Activated B cell treated with CpG ODN at 0.5 μM for 24 hours (primary cell): ENCODE measurements at regions not wholly inside any gene's neighbourhood (a gene's known extent, or its start where the extent isn't known, plus 50 kb on each side); places are given as distances from the start of the nearest gene placed in this dataset.

Source experiments
- ATAC-seq: fragments of 200-7000 bp; cut with Tn5 transposase; one replicate; pipeline ENCODE4 v1.10.0; 2021; ENCODE audit warnings: low read depth, mild to moderate bottlenecking, moderate library complexity
- CTCF ChIA-PET: fragments of 350-600 bp; sonication (Branson Sonifier 250); formaldehyde crosslinking; loops from one replicate; lab custom pipeline; 2021; ENCODE audit warnings: antibody characterized with exemption; lab: Charles Lee
- POLR2A ChIA-PET: fragments of 350-600 bp; sonication (Branson Sonifier 250); formaldehyde crosslinking; loops from one replicate; lab custom pipeline; 2021; ENCODE audit warnings: antibody characterized with exemption; lab: Charles Lee
- DNase-seq: peaks from one replicate; pipeline ENCODE4 v3.0.0; 2022
- H3K27ac Mint-ChIP-seq: one replicate; pipeline ENCODE4 v1.8.0; 2020; ENCODE audit warnings: mixed read lengths
- H3K27me3 Mint-ChIP-seq: one replicate; pipeline ENCODE4 v1.8.0; 2021; ENCODE audit warnings: mixed read lengths
- H3K36me3 Mint-ChIP-seq: one replicate; pipeline ENCODE4 v1.8.0; 2021; ENCODE audit warnings: low read depth, mixed read lengths
- H3K4me1 Mint-ChIP-seq: one replicate; pipeline ENCODE4 v1.8.0; 2021; ENCODE audit warnings: mixed read lengths
- H3K4me3 Mint-ChIP-seq: one replicate; pipeline ENCODE4 v1.8.0; 2020; ENCODE audit warnings: mild to moderate bottlenecking, mixed read lengths
- H3K9me3 Mint-ChIP-seq: one replicate; pipeline ENCODE4 v1.8.0; 2020; ENCODE audit warnings: mixed read lengths
- intact Hi-C: fragments of 100-400 bp; cut with micrococcal nuclease; formaldehyde crosslinking; loops from one replicate; pipeline ENCODE4 v1.15.1; 2024
- TF ChIP-seq, protein P1 (sequence below): fragments of 200-600 bp; IDR thresholded peaks from one replicate; pipeline ENCODE4 v1.8.0; 2022; ENCODE audit warnings: antibody characterized with exemption, mild to moderate bottlenecking

DNA sequence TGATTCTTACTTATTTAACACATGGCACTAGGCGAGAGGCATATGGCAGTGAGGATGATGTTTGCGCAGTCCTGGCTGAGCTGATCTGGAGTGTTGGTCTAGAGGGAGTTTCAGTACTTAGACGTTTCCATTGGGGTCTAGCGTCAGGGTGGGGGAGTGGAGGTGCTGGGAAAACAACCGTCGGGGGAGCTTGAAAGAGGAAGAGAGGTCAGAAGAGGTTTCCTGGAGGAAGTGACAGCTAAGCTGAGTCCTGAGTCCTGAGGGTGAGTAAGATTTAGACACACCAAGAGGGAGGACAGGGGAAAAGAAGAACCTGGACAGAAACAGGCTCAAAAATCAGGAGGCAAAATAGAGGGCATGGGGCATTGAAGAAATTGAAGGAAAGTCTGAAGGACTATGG lies 81.4 kb downstream of the ALOX5AP start:
- intact Hi-C loops, result no loop called here
- Mint-ChIP-seq H3K36me3 (no peaks in the 10 kb centered on the region), H3K4me1 (peaks cover 3% of the 10 kb centered on the region), H3K4me3 (no peak overlapping the region), H3K27me3 (peaks cover 13% of the 10 kb centered on the region), H3K9me3 (no peaks in the 10 kb centered on the region), H3K27ac (no peak overlapping the region)
- ChIA-PET POLR2A (no interaction called here), CTCF (no interaction called here)
- TF ChIP-seq, protein P1, sequence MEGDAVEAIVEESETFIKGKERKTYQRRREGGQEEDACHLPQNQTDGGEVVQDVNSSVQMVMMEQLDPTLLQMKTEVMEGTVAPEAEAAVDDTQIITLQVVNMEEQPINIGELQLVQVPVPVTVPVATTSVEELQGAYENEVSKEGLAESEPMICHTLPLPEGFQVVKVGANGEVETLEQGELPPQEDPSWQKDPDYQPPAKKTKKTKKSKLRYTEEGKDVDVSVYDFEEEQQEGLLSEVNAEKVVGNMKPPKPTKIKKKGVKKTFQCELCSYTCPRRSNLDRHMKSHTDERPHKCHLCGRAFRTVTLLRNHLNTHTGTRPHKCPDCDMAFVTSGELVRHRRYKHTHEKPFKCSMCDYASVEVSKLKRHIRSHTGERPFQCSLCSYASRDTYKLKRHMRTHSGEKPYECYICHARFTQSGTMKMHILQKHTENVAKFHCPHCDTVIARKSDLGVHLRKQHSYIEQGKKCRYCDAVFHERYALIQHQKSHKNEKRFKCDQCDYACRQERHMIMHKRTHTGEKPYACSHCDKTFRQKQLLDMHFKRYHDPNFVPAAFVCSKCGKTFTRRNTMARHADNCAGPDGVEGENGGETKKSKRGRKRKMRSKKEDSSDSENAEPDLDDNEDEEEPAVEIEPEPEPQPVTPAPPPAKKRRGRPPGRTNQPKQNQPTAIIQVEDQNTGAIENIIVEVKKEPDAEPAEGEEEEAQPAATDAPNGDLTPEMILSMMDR, result no peak
- DNase-seq, result no peak
- no peak for ATAC-seq

DNA sequence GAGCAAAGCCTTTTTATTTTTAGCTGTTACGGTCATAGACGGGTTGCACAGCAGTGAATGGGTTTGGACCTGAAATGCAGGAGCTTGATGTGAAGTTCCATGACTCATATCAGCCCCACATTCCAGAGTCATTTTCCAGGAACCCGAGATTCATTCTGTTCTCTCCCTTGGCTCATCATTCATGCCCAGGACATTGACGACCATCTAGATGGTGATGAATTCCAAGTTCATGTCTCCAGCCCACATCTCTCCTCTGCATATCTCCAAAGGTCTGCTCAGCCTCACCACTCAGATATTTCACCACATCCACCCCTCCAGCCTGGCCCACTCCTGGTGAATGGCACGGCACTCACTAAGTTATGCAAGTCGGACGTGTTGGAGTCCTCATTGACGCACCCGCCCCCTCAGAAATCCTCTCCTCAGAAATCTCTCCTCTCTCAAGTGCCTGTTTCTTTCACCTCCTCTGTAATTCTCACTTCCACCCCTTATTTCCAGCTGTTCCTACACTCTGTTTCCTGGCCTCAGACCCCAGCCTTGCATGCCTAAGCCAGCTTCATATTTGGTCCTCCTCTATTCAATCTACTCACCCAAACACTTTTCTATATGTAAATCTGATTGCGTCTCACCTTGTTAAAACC lies 83.1 kb downstream of the ALOX5AP start:
- TF ChIP-seq, protein P1, result no peak
- intact Hi-C loops, result no loop called here
- H3K4me1 Mint-ChIP-seq, result peaks cover 3% of the 10 kb centered on the region
- H3K27me3 Mint-ChIP-seq, result peaks cover 17% of the 10 kb centered on the region
- H3K4me3 Mint-ChIP-seq, result no peak overlapping the region
- ChIA-PET CTCF (no interaction called here), POLR2A (no interaction called here)
- no peak overlapping the region for H3K27ac Mint-ChIP-seq
- no peak for DNase-seq
- H3K36me3 Mint-ChIP-seq, result no peaks in the 10 kb centered on the region
- no peaks in the 10 kb centered on the region for H3K9me3 Mint-ChIP-seq
- no peak for ATAC-seq

DNA sequence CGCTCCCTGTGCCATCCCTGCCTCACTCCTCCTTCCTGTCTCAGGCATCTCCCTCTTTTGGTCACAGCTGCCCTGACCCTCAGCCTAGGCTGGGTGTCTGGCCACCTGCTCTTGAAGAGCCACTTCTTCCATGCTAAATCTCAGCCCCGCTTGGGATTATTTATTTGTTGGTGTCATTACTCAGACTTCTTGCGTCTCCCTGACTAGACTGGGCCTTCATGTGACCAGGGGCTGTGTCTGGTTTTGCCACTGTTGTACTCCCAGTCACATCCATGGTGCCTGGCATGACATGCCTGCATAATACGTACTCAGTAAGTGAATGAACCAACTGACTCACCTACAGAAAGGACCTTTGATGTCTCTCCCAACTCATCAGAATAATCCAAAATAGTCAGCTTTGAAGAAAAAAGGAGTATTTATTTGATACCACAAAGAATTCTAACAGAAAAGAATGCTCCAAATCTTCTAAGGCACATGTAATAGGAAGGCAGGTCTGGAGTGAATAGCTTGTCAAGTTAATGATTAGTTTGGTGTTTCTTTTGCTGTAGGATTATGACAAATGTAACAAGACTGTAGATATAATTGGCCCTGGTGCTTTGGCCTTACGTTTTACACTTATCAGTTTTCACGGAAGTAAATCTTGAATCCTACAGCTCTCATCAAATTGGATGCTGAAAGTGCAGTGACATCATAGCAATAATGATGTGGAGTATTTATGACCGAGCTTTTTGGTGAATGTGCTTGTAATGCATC lies 84.0 kb downstream of the ALOX5AP start:
- ATAC-seq (no peak), DNase-seq (no peak)
- Mint-ChIP-seq H3K9me3 (no peaks in the 10 kb centered on the region), H3K4me1 (peaks cover 3% of the 10 kb centered on the region), H3K27me3 (peaks cover 17% of the 10 kb centered on the region), H3K4me3 (no peak overlapping the region), H3K36me3 (no peaks in the 10 kb centered on the region), H3K27ac (no peak overlapping the region)
- ChIA-PET CTCF (no interaction called here), POLR2A (no interaction called here)
- TF ChIP-seq, protein P1, result no peak
- intact Hi-C loops, result no loop called here

DNA sequence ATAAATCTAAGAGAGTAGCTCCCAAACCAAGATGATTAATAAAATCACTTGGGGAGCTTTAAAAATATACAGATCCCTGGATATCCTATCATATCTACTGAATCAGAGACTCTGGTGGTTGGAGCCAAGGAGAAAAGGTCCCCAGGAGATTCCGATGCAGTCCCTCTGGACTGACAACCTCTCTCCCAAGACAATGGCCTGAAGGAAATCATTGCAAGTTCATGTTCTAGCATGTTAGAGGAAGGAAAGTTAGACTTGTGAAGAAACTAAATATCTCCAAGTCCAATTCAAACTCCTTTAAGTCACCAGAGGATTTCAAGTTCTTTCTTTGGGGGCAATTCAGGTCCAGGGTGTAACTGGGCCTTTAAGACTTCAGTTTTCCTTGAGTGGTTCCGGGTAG lies 84.7 kb upstream of the MEDAG start:
- no peaks in the 10 kb centered on the region for H3K36me3 Mint-ChIP-seq
- H3K9me3 Mint-ChIP-seq, result no peaks in the 10 kb centered on the region
- intact Hi-C loops, result no loop called here
- DNase-seq (no peak), ATAC-seq (no peak)
- ChIA-PET CTCF (no interaction called here), POLR2A (no interaction called here)
- H3K4me3 Mint-ChIP-seq, result no peak overlapping the region
- peaks cover 20% of the 10 kb centered on the region for H3K27me3 Mint-ChIP-seq
- peaks cover 3% of the 10 kb centered on the region for H3K4me1 Mint-ChIP-seq
- no peak overlapping the region for H3K27ac Mint-ChIP-seq
- TF ChIP-seq, protein P1, result no peak

DNA sequence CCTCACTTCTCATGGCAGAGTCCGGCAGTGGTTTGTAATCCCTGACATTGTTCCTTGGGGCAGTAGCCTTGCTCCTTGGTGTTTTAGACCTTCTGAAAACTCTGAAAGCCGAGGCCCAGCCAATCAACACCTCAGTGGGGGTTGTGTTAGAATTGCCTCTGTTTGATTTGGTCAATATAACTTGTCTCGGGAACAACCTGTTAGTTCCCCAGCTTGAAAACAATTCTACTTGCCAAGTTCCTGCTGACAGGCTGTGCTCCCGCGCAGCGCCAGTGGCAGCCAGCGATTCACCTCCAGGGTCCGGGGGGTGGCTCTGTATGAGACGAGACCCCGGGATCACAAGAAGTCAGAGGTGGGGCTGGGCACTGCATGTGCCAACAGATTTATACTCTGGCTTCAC lies 81.4 kb upstream of the MEDAG start:
- no peak overlapping the region for H3K4me3 Mint-ChIP-seq
- no peak for ATAC-seq
- POLR2A ChIA-PET, result no interaction called here

More for the DNA sequence above, 81.4 kb upstream of the MEDAG start:
- no peak for DNase-seq
- Mint-ChIP-seq H3K4me1 (no peaks in the 10 kb centered on the region), H3K9me3 (no peaks in the 10 kb centered on the region), H3K36me3 (no peaks in the 10 kb centered on the region), H3K27ac (no peak overlapping the region), H3K27me3 (peaks cover 12% of the 10 kb centered on the region)
- intact Hi-C loops, result no loop called here
- TF ChIP-seq, protein P1, result no peak
- CTCF ChIA-PET, result no interaction called here
